GM18499 (cell line): ENCODE measurements at regions not wholly inside any gene's neighbourhood (a gene's known extent, or its start where the extent isn't known, plus 50 kb on each side); places are given as distances from the start of the nearest gene placed in this dataset.

Source experiments
- ATAC-seq: cut with Tn5 transposase; IDR thresholded peaks from one replicate; pipeline ENCODE4 v1.9.1; 2021; ENCODE audit warnings: moderate number of reproducible peaks; ENCODE audit not compliant: insufficient read depth, unreplicated experiment

DNA sequence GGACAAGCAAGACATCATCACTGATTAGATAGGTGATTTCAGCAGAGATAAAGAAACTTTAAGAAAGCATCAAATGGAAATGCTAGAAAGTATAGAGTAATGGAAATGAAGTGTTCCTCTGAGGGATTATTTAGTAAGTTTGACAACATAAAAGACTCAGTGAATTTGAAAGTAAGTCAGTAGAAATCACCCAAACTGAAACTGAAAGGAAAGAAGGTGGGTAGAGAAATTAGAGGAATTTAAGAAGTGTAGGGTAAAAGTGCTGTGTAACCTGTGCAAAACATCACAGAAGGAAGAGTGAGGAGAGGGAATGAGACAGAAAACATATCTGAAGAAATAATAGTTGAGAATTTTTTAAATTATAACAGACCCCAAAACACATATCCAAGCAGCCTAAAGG, 343.1 kb downstream of the CBLN2 start:
- ATAC-seq: no peak

DNA sequence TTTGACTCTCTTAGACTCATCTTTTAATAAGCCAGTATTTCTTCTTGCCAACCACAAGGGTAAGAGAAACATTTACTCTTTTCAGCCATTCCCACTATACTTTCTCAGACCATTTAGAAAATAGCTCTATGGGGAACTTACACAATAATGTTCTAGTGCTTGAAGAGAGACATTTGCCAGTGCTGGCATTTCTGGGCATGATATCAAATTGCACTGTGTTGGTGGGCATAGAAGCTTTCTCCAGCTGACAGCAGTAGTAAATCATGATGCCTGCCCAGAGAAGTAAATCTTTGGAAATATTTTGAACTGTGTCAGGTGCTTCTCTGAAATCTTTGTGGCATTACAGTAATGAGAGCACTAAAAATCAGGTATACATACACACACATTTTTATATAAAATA, 346.6 kb downstream of the CBLN2 start:
- ATAC-seq: no peak

- ATAC-seq: no peak
These were observed 350.1 kb downstream of the CBLN2 start for GRCh38 chr18:72194072-72194471.

- ATAC-seq: no peak
These were observed 356.2 kb downstream of the CBLN2 start for GRCh38 chr18:72187956-72188355.

DNA sequence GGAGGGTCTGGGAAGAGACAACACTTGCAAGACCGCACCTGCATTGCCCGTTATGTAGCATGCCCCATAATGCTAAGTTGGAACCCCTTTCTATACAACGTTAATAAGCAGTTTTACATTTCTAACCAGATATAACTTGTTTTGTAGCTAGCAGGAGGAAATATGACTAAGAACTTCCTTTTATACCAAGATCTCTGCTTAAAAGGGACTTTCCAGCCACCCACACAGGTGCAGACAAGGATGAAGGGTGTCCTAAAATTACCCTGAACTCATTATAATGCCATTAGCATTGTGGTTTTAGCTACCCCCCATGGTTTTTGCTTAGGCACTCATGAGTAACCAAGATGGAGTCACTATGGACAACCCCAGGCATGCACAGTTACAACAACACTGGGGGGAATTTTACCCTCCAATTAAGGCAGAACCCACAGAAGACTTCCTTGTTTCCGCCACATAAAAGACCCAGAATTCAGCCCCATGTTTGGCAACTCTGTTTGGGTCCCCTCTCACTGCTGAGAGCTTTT, 362.8 kb downstream of the CBLN2 start:
- ATAC-seq: peak; percentile 84

DNA sequence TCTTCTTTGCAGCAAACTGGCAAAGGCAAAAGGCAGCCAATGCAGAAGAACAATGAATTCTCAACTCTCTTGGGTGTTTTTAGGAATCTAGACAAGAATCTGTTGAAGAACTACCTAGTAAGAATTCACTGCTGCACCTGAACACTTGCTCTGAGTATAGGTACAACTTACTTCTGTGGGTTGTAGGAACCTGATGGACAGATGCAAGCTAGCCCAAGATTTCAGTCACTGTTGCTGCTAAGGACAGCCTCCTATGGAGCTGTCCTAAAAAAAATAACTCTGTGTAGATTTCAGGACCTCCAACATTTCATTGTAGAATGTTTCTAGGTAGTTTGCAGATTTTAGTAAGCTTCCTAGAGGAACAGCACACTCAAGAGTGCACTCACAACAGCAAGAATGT, 363.5 kb downstream of the CBLN2 start:
- ATAC-seq: no peak

DNA sequence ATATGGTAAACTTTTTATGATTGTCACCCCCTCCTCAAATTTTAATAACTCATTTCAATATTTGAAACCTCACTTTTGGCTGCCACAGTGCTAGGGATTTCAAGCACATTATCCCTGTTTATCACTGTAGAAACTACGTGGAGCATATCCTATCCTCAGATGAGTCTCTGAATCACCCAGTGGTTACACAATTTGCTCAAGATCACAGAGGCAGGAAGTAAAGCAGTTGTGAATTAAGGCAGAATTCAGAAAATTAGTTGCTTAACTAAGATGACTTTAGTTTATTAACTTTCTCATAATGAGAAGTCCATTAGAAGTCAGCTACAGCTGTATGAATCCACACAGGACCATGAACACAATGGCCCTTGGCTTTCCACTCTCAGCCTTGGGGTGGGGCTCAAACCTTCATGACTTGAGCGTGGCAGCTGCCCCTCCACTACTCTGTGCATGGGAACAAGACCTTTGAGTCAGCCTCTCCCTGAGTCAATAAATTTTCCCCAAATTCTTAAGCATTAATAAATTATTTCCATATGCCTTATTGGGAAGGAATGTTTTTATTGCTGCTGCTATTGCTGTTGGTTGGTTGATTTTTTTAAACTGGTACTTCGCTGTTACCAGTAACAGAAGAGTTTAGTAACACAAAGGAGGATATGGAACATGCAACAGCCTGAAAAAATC, 369.0 kb downstream of the CBLN2 start:
- ATAC-seq: no peak

DNA sequence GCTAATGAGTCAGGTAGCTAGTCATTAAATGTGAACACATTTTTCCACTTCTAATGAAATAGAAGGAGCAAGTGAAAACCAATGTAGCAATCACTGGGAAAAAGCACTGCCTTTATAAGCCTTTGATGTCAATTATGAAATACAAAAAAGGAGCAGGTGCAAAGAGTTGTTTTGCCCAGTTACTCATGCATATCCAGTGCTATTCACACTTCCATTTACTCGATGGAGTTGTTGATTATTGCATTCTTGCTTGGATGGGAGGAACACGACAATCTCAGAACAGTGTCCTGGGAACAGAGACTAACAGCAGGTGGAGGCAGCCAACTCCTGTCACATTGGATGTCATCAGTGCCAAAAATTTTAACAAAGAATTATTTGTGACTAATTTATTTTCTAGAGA, 372.5 kb downstream of the CBLN2 start:
- no peak for ATAC-seq

DNA sequence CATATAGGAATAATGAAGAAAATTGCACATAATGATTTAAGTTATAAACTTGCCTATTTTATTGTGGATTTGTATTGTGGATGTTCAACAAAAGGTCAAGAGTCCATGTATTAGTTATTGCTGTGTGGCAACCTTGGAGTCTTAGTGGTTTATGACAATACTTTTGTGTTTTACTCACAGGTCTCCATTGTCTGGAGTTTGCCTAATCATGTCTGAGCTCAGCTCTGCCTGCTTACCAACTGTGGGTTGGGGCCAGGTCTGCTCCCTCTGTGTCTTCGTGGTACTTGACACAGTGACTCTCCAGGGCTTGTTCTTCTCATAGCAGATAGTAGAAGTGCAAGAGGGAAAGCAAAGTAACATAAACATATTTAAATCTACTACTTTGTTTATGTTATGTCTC, 382.5 kb downstream of the CBLN2 start:
- no peak for ATAC-seq

DNA sequence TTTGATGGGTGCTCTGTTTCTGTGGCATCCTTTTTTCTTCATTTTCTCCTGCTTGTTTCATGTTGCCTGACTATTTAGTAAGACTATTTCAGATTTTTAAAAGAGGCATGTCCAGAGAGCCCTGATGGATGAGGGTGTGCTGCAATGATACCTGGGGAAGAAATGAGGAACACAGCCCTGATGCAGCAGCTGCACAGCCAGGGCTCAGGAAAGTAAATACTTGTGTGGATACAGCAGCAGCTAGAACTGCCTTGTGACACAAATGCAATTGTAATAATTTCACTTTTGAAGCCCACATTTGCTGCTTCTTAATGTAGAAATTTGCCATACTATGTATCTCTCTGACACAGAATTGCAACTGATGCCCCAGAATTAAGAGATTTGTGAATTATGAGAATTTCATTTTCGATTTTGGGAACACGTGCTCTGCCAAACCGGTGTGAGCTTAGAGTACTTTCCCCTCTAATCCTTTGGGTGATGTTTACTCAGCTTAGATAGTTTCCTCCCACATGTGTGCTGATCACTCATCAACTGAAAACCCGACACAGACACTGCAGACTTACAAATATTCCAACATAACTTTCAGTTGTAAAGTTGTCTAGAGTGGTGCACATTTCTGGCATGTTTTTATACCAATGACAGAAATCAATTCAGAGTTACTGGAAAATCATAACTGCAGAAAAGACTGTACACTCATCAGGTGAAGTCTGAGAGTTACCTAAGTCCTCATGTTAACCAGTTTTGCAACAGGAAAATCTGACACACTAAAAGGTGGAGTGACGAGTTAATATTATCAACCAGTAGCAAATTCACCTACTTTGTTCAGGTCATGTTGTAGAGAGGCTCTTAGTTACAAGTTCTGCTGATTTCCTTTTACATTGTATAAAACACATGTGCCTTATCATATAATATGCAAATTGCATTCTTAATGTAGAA, 383.4 kb downstream of the CBLN2 start:
- ATAC-seq: peak; percentile 50

DNA sequence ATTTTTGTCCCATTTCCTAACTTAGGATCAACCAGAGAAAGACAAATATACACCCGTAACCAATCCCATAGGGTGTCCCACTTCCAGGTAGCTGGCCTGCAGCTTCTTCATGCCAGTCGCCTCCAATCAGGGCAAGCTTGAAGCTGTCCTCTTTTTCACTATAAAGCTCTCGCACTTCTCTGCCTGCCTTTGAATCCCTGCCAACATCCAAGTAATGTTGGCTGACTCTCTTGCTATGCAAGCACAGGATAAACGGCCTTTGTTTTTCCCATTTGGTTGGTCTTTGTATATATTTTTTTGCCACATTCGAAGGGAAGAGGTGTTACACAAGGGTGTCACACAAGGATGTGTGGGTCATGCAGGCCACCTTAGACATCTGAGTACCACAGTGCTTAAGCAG, 388.8 kb downstream of the CBLN2 start:
- no peak for ATAC-seq

DNA sequence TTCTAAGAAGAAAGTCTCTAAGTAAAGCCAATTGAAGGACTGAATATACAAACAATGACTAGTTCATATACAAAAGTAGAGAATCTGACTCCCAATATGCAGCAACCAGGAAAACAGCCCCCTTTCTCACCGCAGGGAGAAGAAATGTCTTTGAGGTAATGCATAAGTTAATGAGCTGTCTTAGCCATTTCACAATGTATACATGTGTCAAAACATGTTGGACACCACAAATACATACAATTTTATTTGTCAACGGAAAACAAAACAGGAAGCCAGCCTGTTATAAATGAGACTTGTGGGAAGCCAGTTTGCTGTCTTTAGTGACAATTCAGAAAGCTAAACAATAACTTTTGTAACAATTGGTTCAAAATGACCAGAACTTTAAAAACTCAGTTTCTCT, 389.2 kb downstream of the CBLN2 start:
- no peak for ATAC-seq

GRCh38 chr18:72152935-72153334, 391.2 kb downstream of the CBLN2 start:
- no peak for ATAC-seq

DNA sequence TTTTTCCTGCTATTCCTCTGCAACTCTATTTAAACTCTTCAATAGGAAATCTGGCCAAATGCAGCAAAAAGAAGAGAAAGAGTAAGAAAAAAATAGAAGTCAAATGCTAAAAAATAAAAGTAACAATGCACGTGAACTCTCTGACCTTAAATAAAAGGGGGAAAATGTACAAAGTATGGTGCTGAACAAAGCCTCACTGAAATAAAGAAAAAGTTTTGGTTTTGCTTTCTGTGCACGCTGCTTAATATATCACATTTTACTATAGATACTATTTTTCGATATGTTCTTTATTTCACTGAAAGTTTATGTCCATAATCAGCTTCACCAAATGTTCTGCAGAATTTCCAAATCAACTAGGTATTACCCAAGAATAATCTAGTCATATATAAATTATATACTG, 396.3 kb downstream of the CBLN2 start:
- no peak for ATAC-seq

DNA sequence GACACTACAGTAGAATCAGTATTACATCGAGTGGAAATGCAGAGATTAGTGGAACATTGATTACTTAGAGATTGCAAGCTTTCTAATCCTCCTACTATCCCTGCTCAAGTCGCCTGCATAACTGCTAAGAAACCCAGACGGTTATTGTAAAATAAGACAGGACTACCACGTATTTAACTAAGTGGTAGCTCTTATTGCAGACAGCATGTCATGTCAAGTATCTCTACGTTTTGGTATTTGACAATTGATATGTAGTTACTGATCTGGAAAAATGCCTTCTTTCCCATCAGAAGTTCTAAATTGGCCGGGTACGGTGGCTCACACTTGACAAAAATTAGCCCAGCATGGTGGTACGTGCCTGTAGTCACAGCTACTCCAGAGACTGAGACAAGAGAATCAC, 404.1 kb downstream of the CBLN2 start:
- no peak for ATAC-seq

DNA sequence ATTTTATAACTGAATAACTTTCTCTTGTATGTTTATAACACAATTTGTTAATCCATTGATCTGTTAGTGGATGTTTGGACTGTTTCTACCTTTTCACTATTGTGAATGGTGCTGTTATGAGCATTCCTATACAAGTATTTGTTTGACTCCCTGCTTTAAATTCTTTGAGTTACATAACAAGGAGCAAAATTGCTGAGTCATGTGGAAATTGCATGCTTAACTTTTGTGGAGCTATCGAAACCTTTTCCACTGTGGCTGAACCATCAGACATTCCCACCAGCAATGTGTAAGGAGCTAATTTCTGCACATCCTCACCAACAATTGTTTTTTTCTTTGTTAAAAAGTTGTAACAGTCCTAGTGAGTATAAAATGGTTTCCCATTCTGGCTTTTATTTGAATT, 415.5 kb downstream of the CBLN2 start:
- no peak for ATAC-seq

- ATAC-seq: no peak
These were observed 422.0 kb downstream of the CBLN2 start for GRCh38 chr18:72122103-72122502.

DNA sequence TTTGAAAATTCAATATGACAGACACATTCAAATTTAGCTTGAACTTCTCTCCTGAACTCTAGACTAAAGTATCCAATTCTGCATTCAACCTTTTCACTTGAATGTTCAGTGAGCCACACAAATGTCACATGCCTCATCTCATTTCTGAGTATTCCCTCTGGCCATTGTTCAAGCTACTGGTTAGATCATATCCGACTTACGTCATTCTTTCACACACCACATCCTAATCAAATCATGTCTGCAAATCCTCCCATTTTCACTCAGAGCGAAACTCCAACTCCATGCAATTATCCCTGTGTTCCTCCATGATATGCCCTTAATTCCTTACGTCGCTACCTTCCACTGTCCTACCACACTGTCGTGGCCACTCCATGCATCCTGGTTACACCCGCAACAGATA, 425.1 kb downstream of the CBLN2 start:
- no peak for ATAC-seq

DNA sequence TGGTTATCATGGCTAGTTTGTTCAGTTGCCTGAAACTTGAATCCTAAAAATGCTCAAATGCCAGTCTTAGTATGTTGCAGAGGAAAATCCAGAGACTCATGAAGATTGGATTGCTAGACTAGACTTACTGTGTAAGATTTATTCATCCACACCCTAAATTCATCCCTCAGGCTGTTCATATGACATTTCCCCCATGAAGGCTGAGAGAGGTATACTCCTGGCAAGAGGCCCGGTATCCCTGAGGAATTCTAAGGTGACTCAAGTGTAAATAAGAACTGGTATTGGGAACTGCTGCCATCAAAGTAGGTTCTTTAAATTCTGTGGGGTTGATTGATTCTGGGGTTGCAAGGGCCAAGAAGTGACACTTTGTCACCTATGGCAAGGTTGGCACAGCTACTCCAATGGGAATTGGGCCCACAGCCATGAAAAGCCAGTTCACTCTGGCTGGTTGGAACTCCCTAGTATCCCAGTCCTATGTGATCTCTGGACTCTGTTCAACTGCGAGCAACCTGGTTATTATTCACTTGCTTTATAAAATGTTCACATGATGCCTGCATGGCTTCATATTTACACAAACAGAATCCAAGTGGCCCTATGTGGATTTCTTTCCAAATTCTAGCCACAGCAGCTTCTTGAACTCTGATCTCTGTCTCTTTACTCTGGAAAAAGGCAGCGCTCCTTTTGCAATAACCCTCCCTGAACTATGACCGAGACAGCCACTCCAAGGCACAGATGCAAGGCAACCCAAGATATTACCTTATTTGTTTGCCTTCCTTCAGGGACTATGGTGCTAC, 429.1 kb downstream of the CBLN2 start:
- no peak for ATAC-seq

GRCh38 chr18:72107647-72108383, 436.3 kb downstream of the CBLN2 start:
- no peak for ATAC-seq
